Activated effector memory CD4-positive, alpha-beta T cell treated with Interleukin-2 at 50 U/mL for 16 hours (primary cell): ENCODE measurements at regions not wholly inside any gene's neighbourhood (a gene's known extent, or its start where the extent isn't known, plus 50 kb on each side); places are given as distances from the start of the nearest gene placed in this dataset.
"Not testable (repeated sequence)": the region's sequence is repeated elsewhere in the genome, so short reads cannot be mapped to it uniquely, and the experiment has no call there.

ENCODE experiments used
- DNase-seq: peaks from one replicate; pipeline ENCODE4 v3.0.0-alpha.2; 2020

DNA sequence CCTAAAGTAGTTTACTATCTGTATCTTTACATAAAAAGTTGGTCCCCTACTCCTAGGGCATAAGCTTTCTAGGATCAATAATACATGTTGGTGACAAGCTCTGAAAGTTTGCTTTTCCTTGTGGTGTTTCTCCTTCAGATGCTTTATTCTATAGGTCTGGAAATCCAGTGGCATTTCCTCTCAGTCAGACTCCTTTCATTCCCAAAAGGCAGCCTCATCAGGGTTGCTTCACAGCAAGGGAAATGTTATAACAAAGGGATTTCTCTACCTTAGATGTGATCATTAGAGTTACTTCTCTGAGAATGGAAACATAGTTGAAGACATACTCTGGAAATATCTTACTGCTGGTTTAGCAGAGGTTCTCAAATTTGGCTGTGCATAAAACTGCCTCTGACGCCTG, 1072.4 kb upstream of the ZEB2 start:
- DNase-seq, result no peak

DNA sequence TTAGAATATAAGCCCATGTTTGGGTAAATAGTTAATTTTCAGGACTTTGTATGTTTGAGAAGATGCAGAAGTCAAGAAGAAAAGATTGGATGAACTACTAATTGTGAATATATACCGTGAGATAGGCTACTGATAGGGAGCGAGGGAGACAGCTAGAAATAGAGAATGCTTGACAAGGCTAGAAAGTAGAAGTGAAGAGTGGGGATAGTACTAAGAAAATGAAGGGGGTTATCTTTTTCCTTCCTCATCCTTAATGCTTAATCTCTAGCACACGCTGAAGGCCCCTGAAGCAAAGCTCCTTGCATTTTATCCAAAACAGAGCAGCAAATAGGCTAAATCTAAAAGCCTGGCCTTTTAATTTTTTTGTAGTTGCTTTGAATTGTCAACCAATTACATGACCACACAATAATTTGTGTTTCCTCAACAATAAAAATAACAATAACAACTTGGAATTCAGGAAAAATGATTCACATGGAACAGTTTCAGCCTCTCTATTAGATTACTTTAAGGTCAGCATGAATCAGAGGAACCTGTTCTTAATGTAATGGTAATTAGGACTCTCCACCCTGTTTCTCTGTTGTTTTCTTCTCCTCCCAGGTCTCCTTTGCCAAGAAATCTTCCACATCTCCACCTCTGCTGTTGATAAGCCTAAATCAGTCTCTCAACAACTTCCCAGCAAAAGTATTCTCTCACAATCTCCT, 1071.3 kb upstream of the ZEB2 start:
- no peak for DNase-seq

DNA sequence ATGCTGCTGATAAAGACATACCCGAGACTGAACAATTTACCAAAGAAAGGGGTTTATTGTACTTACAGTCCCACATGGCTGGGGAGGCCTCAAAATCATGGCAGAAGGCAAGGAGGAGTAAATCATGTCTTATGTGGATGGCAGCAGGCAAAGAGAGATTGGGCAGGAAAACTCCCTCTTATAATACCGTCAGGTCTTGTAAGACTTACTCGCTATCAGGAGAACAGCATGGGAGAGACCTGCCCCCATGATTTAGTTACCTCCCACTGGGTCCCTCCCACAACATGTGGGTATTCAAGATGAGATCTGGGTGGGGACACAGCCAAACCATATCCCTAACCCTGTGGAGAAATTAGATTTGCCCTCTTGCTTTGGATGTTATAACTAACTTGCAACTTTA, 1068.0 kb upstream of the ZEB2 start:
- no peak for DNase-seq

DNA sequence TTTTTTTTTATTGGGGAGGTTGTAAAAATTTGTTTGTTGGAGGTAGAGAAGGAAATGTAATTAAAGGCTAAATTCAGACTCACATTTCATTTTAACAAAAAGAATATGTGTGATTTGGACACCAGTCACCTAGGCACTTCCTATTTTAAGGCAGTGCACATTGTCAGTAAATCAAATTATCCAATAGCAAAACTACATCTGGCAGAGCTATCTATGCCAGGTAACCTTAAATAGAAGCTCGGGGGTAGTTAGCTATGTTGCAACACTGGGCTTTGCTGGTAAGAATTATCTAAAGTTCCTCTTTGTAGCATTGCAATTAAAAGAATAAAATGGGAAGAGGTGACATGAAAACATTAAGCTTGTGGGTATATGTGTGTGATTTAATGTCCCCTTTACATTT, 1064.4 kb upstream of the ZEB2 start:
- DNase-seq, result no peak

DNA sequence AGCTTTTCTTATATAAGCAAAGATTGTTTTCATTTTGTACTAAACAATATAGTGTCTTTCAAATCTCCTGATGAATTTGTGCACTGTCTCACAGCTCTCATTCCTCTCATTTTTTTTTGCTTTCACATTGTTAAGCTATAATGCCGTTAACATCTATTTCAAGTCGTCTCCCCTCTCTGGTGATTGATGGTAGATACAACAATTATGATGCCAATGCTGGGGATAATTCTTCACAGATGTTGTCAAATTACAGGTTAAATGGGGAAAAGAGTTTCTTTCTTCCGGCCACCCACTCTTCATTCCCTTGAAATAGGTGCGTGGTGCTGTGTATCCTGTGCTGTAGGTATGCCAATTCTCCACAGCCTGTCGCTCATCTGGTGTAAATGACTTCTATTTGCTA, 1053.7 kb upstream of the ZEB2 start:
- DNase-seq, result no peak

DNA sequence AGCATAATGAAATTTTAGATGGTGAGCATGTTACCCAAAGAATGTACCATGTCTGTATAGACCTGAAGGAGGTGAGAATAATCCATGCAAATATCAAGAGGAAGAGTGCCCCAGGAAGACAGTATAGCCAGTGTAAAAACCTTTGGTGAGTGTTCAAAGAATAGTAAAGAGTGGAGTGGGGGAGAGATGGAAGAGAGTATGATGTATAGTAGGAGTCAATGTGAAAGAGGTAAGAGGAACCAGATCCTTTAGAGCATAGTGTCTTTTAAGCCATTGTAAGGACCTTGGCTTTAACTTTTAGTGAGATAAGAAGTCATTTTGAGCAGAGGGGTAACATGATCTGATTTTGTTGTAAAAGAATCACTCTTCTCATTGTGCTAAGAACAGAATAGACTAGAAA, 1052.3 kb upstream of the ZEB2 start:
- DNase-seq, result no peak

DNA sequence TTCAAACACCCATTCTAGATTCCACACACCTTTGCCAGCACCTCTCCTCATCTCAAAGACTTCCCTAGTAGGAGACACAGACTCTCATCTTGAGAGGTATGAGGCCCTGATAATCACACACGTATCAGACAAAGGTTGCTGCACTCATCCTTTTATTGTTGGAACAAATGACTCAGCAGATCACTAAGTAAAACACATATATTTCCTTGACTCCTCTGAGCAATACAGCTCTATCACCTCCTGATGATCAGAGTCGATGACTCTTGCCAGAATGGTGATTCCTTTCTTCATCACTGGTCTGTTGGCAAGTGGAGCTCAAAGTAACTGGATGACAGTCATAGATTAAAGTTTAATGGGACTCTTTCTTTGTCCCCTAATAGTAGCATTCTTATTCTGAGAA, 1049.2 kb upstream of the ZEB2 start:
- DNase-seq, result no peak

DNA sequence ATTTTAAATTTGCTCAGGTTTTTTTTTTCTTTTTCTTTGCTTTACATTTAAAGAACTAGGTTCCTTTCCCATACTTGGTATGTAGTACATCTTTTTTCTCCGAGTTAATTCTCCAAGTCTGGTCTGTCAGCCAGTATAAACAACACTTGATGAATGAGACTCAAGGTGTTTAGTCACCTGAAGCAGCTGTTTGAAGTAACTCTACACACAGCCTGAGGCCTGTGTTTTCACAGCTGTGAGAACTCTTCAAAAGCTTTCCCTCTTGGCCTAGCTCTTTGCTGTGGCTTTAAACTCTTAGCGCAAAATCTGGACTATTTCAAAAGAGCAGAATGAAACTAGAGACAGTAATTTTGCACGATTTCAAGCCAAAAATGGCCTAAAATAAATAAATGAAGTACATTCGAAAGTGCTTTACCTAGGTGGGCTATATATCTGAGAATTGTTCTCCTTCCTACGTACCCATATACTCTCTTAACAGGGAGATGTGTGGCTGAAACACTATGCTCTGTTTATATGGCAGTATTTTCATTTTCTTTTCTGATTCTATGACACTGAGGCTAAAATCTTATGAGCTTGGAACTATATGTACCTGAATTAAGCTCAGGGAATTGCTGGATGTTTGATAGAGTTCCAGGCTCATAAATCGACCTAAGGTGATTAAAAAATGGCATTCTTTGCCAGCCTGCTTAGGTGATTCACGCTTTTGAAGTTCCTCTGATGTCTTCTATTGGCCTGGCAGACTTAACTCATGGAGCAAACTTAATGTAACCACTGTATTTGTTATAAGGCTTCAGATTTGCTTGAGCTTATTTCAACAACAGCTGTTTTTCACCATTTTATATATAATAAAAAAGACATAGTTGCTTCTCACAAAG, 1044.1 kb upstream of the ZEB2 start:
- no peak for DNase-seq

DNA sequence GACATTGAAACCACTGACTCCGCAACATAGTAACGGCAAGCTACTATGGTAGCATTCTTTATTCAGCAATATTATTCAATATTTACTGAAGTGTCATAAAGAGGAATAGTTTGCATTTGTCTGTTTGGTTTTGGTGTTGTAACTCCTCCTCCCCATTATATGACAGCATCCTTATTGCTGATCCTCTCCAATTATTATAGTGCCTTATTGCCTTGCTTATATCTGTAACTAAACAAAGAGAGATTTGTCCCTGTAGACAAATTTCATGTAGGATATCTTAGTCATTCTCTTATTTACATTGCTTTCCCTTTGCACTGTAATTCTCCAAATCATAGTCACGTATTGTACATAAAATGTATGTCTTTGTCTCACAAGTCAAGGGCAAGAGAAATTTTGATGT, 1041.2 kb upstream of the ZEB2 start:
- DNase-seq, result no peak

DNA sequence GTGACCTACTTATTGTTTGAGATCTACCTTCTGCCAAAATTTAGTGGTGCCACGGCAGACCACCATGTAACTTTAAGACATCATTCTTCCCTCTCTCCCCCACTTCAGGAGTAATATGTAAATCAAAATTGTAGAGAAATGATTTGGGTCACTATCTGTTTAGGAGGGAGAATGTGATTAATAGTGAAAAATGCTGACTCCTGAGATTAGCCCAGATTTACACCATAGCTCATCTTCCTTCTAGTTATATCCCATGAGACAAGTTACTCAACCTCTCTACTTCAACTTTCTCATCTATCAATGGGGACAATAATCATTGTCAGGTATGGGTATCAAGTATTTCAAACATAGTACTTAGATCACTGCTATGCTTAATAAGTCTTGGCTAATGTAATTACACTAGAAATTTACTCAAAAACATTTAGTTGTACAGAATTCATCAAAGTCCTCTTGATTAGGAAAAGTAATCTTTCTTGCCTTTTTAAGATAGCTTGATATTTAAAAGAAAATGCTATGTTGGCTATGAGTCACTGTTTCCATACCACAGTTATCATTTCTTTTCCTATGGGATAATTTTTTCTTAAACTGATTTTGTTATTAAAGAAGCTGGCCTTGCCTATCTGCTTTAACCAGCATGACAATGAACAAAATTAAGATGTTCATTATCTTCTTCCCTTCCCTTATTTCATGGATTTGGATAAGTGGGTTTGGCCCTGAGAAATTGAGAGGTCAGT, 1038.9 kb upstream of the ZEB2 start:
- no peak for DNase-seq

DNA sequence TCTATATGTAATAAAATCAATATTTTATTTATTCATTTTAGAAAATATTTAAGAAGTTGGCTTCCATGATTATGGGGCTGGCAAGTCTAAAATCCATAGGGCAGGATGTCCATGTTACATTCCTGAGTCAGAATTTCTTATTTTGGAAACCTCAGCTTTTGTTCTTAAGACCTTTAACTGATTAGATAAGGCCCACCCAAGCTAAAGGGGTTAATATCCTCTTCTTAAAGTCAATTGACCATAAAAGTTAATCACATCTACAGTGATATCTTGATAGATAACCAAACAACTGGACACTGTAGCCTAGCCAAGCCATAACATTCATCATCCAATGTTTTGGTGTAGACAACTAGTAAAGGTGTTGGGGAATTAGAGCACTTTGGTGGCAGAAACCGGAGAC, 1035.4 kb upstream of the ZEB2 start:
- DNase-seq, result no peak

DNA sequence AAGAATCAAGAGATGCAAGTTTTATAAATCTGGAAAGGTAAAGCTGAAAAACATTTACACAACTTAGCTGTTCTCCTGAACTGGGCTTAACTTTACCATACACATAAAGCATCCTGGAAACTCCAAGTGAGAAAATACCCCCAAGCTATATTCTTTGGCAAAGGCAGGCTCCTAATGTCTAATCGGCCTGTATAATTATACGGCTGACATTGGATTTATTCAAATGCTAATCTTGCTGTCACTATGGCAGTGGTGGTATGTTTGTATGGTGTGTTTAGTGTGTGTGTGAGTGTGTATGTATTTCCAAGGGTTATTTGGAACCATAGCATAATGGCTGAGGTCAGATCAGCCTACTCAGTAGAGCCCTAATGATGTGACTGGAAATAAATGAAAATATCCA, 1031.8 kb upstream of the ZEB2 start:
- DNase-seq, result no peak

DNA sequence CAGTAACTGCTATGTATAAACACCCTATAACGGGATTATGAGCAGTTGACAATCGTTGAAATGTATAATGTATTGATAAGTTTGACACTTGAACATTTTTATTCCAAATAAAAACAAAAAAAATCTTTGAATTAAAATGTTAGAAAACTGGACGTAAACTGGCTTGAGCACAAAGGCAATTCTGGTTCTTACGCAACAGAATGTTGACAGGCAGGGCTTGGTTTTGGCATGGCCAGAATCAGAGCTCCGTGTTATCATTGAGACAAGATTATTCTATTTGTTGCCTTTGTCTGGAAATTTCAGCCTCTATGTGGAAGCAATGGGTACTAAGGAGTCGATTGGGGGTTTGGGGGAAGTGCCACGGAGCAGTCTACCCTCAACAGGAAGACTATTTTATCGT, 1028.6 kb upstream of the ZEB2 start:
- DNase-seq, result no peak

DNA sequence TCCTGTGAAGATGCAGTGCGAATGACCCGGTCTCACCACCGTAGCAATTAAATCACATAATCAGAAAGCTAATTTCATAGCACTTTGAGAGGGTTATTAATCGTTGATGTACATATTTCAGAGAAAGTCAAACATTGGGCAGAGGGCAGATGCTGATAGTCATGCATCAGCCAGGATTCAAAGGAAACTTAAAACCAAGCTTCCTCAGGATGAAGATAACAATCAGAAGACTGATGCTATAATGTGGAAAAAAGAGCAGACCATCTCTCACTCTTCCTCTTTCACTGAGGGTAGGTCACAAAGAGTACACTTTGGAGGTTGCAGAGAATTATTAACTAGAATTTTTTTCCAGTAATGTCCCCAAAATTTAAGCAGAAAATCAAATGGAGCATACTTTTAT, 1027.7 kb upstream of the ZEB2 start:
- no peak for DNase-seq

DNA sequence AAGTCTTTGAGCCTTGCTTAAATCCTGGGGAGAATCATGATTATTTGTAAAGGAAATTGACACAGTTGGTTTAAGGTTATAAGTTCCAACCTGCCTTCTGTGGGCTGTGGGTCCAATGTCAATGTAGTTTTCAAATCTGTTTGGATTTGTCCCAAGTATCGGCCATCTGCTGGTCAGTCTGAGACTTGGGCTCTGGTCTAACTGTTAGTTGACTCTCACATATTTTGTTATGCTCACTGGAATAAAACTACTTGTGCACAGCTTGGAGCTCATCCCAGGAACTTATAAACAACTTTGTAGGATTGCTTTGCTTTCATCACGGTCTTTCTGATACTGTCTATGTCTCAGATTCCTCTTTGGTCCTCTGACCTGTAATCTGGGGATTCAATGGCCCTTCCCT, 1026.2 kb upstream of the ZEB2 start:
- DNase-seq, result no peak

DNA sequence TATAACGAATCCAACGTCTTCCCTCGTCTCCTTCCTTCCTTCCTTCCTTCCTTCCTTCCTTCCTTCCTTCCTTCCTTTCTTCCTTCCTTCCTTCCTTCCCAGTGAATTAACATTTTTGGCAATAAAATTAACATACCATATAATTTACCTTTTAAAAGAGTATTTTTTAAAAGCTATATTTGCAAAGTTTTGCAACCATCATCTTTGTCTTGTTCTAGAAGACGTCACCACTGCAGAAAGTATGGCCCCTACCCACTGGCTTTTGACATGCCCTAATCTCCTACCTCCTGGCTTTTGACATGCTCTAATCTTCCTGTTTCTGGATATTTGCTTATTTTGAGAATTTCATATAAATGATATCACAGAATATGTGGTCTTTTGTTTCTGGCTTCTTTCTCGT, 1023.9 kb upstream of the ZEB2 start:
- no peak for DNase-seq

DNA sequence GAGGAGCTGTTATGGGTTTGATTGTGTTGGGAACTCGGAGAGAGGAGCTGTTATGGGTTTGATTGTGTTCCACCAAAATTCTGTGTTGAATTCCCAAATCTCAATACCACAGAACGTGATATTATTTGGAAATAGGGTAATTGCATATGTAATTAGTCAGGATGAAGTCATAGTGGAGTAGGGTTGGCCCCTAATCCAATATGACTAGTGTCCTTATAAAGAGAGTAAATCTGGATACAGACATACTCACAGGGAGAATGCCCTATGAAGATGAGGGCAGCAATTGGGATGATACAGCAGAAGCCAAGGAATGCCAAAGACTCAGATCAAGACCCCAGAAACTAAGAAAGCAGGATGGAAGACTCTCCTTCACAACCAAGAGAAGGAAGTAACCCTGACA, 1023.2 kb upstream of the ZEB2 start:
- DNase-seq, result no peak

DNA sequence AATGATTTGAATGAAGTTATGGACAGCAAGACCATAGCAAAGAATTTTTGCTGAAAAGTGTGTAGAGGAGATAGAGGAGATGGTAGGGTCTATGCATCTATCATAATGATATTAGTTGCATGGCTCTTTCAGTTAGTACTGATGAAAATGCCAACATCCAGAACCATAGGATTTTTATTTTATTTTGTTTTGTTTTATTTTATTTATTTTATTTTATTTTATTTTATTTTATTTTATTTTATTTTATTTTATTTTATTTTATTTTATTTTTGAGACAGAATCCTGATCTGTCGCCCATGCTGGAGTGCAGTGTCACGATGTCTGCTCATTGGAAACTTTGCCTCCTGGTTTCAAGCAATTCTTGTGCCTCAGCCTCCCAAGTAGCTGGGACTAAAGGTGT, 1021.1 kb upstream of the ZEB2 start:
- DNase-seq, result no peak

DNA sequence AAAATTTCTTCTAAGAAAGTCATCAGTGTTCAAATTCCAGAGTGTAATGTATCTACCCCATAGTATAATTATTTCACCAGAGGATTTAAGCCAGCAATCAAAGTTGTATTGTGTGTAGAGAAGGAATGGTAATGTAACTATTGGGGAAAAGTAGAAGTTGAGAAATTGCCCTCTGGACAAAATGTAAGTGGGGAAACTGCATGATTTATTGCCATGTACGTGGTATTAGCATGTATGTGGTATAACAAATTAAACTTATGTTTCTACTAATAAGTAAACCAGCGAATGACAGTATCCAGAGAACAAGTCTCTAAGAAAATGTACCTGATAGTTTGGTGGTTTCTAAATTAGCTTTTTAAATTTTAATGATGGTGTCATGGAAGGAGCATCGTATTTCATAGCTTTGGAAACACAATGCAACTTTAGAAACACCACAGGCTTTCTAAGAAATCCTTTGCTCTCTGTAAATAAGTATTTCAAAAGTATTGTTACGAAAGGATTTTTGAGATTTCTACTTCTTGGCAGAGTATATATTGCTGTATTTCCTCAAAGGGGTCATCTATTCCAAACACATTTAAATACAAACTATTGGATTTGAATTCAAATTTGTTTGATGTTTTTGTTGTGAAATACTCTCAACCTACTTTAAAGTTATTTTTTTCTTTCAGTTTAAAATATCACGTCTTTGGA, 1018.9 kb upstream of the ZEB2 start:
- no peak for DNase-seq

DNA sequence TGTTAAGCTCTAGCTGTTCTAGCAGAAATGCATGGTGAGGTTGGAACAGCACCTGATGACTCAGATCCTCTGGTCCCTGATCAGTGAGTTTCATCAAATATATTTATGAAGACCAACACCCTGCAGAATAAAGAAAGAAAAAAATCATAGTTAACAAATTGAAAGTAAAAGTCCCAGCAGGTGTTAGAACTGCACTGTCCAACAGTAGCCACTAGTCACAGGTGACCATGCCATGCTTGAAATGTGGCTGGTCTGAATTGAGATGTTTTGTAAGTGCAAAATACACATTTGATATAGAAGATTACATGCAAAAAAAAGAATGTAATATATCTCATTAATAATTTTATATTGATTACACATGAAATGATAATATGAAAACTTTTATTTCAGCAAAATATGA, 1010.7 kb upstream of the ZEB2 start:
- no peak for DNase-seq

DNA sequence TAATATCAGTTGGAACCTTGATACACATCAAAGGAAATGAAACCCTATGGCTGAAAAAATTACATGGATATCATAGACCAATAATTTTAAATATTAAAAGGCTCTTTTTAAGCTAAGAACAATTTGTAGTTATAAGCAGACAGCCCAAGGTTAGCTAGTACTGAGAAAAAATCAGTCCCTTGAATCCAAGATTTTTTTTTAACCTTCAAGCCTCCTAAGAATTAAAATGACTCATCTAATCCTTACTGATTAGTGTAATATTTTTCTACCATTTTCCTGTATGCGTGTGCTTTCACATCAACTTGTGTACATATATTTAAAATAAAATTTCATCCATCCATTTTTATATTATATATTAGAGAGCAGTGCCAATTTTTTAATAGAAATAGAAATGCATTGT, 1004.9 kb upstream of the ZEB2 start:
- no peak for DNase-seq

DNA sequence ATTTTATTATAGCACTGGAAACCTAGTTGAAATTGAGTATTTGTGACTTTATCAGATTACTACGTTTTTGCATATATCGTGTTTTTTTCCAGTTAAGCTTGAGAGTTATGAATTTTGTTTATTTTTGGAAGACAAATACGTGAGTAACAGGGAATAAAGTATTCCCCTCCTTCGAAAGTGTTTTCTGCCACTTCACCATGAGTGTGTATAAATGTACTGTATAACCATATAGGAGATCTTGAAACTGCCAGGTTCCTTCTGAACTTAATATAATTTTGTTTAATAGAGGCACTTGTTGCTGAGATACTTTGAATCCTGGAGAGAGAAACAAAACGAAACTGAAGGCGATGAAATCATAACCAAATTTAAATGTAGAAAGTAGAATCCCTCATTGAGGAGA, 1004.4 kb upstream of the ZEB2 start:
- no peak for DNase-seq

DNA sequence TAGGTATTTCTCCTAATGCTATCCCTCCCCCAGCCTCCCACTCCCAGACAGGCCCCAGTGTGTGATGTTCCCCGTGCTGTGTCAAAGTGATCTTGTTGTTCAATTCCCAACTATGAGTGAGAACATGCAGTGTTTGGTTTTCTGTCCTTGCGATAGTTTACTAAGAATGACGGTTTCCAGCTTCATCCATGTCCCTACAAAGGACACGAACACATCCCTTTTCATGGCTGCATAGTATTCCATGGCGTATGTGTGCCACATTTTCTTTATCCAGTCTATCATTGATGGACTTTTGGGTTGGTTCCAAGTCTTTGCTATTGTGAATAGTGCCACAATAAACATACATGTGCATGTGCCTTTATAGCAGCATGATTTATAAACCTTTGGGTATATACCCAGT, 999.3 kb upstream of the ZEB2 start:
- not testable (repeated sequence) for DNase-seq
